WTC11 (cell line): ENCODE measurements at regions not wholly inside any gene's neighbourhood (a gene's known extent, or its start where the extent isn't known, plus 50 kb on each side); places are given as distances from the start of the nearest gene placed in this dataset.

Source experiments
- ATAC-seq: fragments of 200-7000 bp; cut with Tn5 transposase; 2 replicates; pipeline ENCODE4 v1.10.0; 2021; ENCODE audit warnings: mild to moderate bottlenecking, moderate library complexity
- CTCF ChIA-PET: fragments of 300-600 bp; sonication (Branson Sonifier 250); formaldehyde crosslinking; loops from one replicate; lab custom pipeline; 2021; ENCODE audit warnings: antibody characterized with exemption; lab: Charles Lee
- POLR2A ChIA-PET: fragments of 350-600 bp; sonication (Branson Sonifier 250); formaldehyde crosslinking; loops from one replicate; lab custom pipeline; 2021; ENCODE audit warnings: antibody characterized with exemption; lab: Charles Lee
- DNase-seq: peaks from one replicate; pipeline ENCODE4 v3.0.0; 2021; ENCODE audit warnings: low spot score
- H3K27ac Mint-ChIP-seq: 2 replicates; pipeline ENCODE4 v1.8.0; 2021; ENCODE audit warnings: mixed read lengths
- H3K27me3 Mint-ChIP-seq: 2 replicates; pipeline ENCODE4 v1.8.0; 2021; ENCODE audit warnings: low read depth, mild to moderate bottlenecking, moderate library complexity, mixed read lengths
- H3K36me3 Mint-ChIP-seq: 2 replicates; pipeline ENCODE4 v1.8.0; 2021; ENCODE audit warnings: mixed read lengths
- H3K4me1 Mint-ChIP-seq: 2 replicates; pipeline ENCODE4 v1.8.0; 2022; ENCODE audit warnings: mixed read lengths
- H3K4me3 Mint-ChIP-seq: 2 replicates; pipeline ENCODE4 v1.8.0; 2021; ENCODE audit warnings: mild to moderate bottlenecking, moderate library complexity, mixed read lengths
- H3K9me3 Mint-ChIP-seq: 2 replicates; pipeline ENCODE4 v1.8.0; 2021; ENCODE audit warnings: mixed read lengths
- ATF1 ChIP-seq: sonication (generic); formaldehyde crosslinking; IDR thresholded peaks from 2 replicates; pipeline ENCODE4 v1.8.1; 2023; ENCODE audit warnings: mild to moderate bottlenecking, moderate library complexity, missing genetic modification reagents
- FOXJ3 ChIP-seq: sonication (generic); formaldehyde crosslinking; IDR thresholded peaks from 2 replicates; pipeline ENCODE4 v1.9.0; 2021; ENCODE audit warnings: missing genetic modification reagents, mild to moderate bottlenecking, borderline replicate concordance
- RELA ChIP-seq: sonication (generic); formaldehyde crosslinking; IDR thresholded peaks from 2 replicates; pipeline ENCODE4 v1.8.1; 2022; ENCODE audit warnings: missing genetic modification reagents, mild to moderate bottlenecking, borderline replicate concordance
- SMAD3 ChIP-seq: sonication (generic); formaldehyde crosslinking; IDR thresholded peaks from 2 replicates; pipeline ENCODE4 v1.8.0; 2022; ENCODE audit warnings: missing genetic modification reagents, mild to moderate bottlenecking, borderline replicate concordance
- SMAD4 ChIP-seq: sonication (generic); formaldehyde crosslinking; IDR thresholded peaks from 2 replicates; pipeline ENCODE4 v1.8.0; 2022; ENCODE audit warnings: mild to moderate bottlenecking, missing genetic modification reagents
- ZNF138 ChIP-seq: sonication (generic); formaldehyde crosslinking; conservative IDR thresholded peaks from 2 replicates; pipeline ENCODE4 v1.8.1; 2022; ENCODE audit warnings: mild to moderate bottlenecking, moderate library complexity, missing genetic modification reagents
- ZNF317 ChIP-seq: sonication (generic); formaldehyde crosslinking; IDR thresholded peaks from 2 replicates; pipeline ENCODE4 v1.8.1; 2023; ENCODE audit warnings: low read depth, mild to moderate bottlenecking, moderate library complexity, missing genetic modification reagents, borderline replicate concordance
- TF ChIP-seq, protein P1 (sequence below): sonication (generic); formaldehyde crosslinking; IDR thresholded peaks from 2 replicates; pipeline ENCODE4 v1.8.0; 2023; ENCODE audit warnings: missing genetic modification reagents
- TF ChIP-seq, protein P2 (sequence below): sonication (generic); formaldehyde crosslinking; IDR thresholded peaks from 2 replicates; pipeline ENCODE4 v1.8.1; 2023; ENCODE audit warnings: mild to moderate bottlenecking, missing genetic modification reagents, borderline replicate concordance
- TF ChIP-seq, protein P3 (sequence below): fragments of 250-450 bp; sonication (Bioruptor Pico); IDR thresholded peaks from 2 replicates; pipeline ENCODE4 v1.8.0; 2021; ENCODE audit warnings: mild to moderate bottlenecking
- TF ChIP-seq, protein P4 (sequence below): sonication (generic); formaldehyde crosslinking; IDR thresholded peaks from 2 replicates; pipeline ENCODE4 v1.8.1; 2022; ENCODE audit warnings: mild to moderate bottlenecking, missing genetic modification reagents, moderate library complexity, borderline replicate concordance
- TF ChIP-seq, protein P5 (sequence below): fragments of 200-600 bp; IDR thresholded peaks from 2 replicates; pipeline ENCODE4 v1.8.0; 2022; ENCODE audit warnings: antibody characterized with exemption
- TF ChIP-seq, protein P6 (sequence below): sonication (generic); formaldehyde crosslinking; IDR thresholded peaks from 2 replicates; pipeline ENCODE4 v1.8.0; 2022; ENCODE audit warnings: mild to moderate bottlenecking, missing genetic modification reagents
- TF ChIP-seq, protein P7 (sequence below): sonication (generic); formaldehyde crosslinking; IDR thresholded peaks from 2 replicates; pipeline ENCODE4 v1.8.0; 2022; ENCODE audit warnings: mild to moderate bottlenecking, missing genetic modification reagents

DNA sequence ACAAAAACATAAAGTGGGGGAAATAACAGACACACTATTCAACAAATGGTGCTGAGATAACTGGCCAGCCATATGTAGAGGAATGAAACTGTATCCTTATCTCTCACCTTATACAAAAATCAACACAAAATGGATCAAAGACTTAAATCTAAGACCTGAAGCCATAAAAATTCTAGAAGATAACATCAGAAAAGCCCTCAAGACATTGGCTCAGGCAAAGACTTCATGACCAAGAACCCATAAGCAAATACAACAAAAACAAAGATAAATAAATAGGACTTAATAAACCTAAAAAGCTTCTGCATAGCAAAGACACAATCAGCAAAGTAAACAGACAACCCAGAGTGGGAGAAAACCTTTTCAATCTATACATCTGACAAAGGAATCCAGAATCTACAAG is 278.9 kb downstream of the PIK3C3 start (continued):
- TF ChIP-seq, protein P1, sequence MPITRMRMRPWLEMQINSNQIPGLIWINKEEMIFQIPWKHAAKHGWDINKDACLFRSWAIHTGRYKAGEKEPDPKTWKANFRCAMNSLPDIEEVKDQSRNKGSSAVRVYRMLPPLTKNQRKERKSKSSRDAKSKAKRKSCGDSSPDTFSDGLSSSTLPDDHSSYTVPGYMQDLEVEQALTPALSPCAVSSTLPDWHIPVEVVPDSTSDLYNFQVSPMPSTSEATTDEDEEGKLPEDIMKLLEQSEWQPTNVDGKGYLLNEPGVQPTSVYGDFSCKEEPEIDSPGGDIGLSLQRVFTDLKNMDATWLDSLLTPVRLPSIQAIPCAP (CRISPR knock-in tag), result no peak
- TF ChIP-seq FOXJ3 (CRISPR knock-in tag), result no peak
- no peak for TF ChIP-seq ZNF138 (CRISPR knock-in tag)
- no peak for TF ChIP-seq SMAD3
- TF ChIP-seq ATF1 (CRISPR knock-in tag), result no peak
- TF ChIP-seq ZNF317 (CRISPR knock-in tag), result no peak
- TF ChIP-seq, protein P2, sequence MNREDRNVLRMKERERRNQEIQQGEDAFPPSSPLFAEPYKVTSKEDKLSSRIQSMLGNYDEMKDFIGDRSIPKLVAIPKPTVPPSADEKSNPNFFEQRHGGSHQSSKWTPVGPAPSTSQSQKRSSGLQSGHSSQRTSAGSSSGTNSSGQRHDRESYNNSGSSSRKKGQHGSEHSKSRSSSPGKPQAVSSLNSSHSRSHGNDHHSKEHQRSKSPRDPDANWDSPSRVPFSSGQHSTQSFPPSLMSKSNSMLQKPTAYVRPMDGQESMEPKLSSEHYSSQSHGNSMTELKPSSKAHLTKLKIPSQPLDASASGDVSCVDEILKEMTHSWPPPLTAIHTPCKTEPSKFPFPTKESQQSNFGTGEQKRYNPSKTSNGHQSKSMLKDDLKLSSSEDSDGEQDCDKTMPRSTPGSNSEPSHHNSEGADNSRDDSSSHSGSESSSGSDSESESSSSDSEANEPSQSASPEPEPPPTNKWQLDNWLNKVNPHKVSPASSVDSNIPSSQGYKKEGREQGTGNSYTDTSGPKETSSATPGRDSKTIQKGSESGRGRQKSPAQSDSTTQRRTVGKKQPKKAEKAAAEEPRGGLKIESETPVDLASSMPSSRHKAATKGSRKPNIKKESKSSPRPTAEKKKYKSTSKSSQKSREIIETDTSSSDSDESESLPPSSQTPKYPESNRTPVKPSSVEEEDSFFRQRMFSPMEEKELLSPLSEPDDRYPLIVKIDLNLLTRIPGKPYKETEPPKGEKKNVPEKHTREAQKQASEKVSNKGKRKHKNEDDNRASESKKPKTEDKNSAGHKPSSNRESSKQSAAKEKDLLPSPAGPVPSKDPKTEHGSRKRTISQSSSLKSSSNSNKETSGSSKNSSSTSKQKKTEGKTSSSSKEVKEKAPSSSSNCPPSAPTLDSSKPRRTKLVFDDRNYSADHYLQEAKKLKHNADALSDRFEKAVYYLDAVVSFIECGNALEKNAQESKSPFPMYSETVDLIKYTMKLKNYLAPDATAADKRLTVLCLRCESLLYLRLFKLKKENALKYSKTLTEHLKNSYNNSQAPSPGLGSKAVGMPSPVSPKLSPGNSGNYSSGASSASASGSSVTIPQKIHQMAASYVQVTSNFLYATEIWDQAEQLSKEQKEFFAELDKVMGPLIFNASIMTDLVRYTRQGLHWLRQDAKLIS (CRISPR knock-in tag), result no peak
- TF ChIP-seq, all 79 proteins: peak for 0

DNA sequence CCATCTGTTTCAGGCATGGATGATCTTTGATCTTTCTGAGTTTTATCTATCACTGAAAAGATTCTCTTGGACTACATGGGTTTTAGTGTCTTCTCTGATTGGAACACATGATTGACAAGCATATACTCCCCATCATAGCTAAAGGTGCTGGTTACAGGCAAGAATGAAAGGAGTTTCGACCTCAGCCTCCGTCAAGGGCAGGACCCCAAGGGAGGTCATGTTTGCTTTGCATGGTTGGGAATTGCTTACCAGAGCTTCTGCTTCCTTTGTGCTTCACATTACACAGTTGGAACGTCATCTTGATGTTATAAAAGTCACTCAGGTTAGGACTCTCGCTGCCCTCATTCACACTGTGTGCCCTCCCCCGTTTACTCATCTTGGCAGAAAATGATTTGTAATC is 287.7 kb downstream of the PIK3C3 start:
- Mint-ChIP-seq H3K4me3 (no peak overlapping the region), H3K4me1 (peaks cover 6% of the 10 kb centered on the region), H3K9me3 (peaks cover 26% of the 10 kb centered on the region), H3K27ac (no peak overlapping the region), H3K36me3 (peaks cover 5% of the 10 kb centered on the region), H3K27me3 (no peaks in the 10 kb centered on the region)
- POLR2A ChIA-PET, result no interaction called here
- ATAC-seq, result no peak
- CTCF ChIA-PET, result no interaction called here
- DNase-seq, result no peak
- TF ChIP-seq RELA (CRISPR knock-in tag) (no peak), SMAD4 (CRISPR knock-in tag) (no peak)
- TF ChIP-seq, protein P3, sequence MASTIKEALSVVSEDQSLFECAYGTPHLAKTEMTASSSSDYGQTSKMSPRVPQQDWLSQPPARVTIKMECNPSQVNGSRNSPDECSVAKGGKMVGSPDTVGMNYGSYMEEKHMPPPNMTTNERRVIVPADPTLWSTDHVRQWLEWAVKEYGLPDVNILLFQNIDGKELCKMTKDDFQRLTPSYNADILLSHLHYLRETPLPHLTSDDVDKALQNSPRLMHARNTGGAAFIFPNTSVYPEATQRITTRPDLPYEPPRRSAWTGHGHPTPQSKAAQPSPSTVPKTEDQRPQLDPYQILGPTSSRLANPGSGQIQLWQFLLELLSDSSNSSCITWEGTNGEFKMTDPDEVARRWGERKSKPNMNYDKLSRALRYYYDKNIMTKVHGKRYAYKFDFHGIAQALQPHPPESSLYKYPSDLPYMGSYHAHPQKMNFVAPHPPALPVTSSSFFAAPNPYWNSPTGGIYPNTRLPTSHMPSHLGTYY (CRISPR knock-in tag), result no peak
- TF ChIP-seq, protein P4, sequence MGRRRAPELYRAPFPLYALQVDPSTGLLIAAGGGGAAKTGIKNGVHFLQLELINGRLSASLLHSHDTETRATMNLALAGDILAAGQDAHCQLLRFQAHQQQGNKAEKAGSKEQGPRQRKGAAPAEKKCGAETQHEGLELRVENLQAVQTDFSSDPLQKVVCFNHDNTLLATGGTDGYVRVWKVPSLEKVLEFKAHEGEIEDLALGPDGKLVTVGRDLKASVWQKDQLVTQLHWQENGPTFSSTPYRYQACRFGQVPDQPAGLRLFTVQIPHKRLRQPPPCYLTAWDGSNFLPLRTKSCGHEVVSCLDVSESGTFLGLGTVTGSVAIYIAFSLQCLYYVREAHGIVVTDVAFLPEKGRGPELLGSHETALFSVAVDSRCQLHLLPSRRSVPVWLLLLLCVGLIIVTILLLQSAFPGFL, result no peak
- TF ChIP-seq, protein P5, sequence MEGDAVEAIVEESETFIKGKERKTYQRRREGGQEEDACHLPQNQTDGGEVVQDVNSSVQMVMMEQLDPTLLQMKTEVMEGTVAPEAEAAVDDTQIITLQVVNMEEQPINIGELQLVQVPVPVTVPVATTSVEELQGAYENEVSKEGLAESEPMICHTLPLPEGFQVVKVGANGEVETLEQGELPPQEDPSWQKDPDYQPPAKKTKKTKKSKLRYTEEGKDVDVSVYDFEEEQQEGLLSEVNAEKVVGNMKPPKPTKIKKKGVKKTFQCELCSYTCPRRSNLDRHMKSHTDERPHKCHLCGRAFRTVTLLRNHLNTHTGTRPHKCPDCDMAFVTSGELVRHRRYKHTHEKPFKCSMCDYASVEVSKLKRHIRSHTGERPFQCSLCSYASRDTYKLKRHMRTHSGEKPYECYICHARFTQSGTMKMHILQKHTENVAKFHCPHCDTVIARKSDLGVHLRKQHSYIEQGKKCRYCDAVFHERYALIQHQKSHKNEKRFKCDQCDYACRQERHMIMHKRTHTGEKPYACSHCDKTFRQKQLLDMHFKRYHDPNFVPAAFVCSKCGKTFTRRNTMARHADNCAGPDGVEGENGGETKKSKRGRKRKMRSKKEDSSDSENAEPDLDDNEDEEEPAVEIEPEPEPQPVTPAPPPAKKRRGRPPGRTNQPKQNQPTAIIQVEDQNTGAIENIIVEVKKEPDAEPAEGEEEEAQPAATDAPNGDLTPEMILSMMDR, result no peak
- TF ChIP-seq, protein P6, sequence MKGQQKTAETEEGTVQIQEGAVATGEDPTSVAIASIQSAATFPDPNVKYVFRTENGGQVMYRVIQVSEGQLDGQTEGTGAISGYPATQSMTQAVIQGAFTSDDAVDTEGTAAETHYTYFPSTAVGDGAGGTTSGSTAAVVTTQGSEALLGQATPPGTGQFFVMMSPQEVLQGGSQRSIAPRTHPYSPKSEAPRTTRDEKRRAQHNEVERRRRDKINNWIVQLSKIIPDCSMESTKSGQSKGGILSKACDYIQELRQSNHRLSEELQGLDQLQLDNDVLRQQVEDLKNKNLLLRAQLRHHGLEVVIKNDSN (CRISPR knock-in tag), result no peak
- TF ChIP-seq, protein P7, sequence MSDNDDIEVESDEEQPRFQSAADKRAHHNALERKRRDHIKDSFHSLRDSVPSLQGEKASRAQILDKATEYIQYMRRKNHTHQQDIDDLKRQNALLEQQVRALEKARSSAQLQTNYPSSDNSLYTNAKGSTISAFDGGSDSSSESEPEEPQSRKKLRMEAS (CRISPR knock-in tag), result no peak
